DND-41 (cell line): ENCODE measurements at regions not wholly inside any gene's neighbourhood (a gene's known extent, or its start where the extent isn't known, plus 50 kb on each side); places are given as distances from the start of the nearest gene placed in this dataset.

Experiments
- ATAC-seq: fragments of 200-7000 bp; cut with Tn5 transposase; 3 replicates; pipeline ENCODE4 v1.9.1; 2021; ENCODE audit warnings: low read depth; ENCODE audit not compliant: insufficient read depth
- DNase-seq: peaks from one replicate; pipeline ENCODE4 v3.0.0-alpha.2; 2020
- H2AFZ ChIP-seq: 2 replicates; pipeline ENCODE4 v1.6.0; 2012; ENCODE audit warnings: low read depth, low read length
- H3K27ac ChIP-seq: 2 replicates; pipeline ENCODE4 v1.5.1; 2012; ENCODE audit warnings: low read length, inconsistent platforms
- H3K27me3 ChIP-seq: fragments of 200-600 bp; sonication (generic); 2 replicates; pipeline ENCODE4 v1.6.0; 2012; ENCODE audit warnings: low read length, mild to moderate bottlenecking, inconsistent platforms; ENCODE audit not compliant: insufficient read depth, poor library complexity
- H3K36me3 ChIP-seq: 2 replicates; pipeline ENCODE4 v1.5.1; 2012; ENCODE audit warnings: low read length, inconsistent platforms; ENCODE audit not compliant: insufficient read depth
- H3K4me1 ChIP-seq: 2 replicates; pipeline ENCODE4 v1.5.1; 2012; ENCODE audit warnings: mild to moderate bottlenecking, low read length; ENCODE audit not compliant: insufficient read depth
- H3K4me2 ChIP-seq: 2 replicates; pipeline ENCODE4 v1.6.0; 2012; ENCODE audit warnings: mild to moderate bottlenecking, moderate library complexity, low read length, inconsistent platforms; ENCODE audit not compliant: insufficient read depth
- H3K4me3 ChIP-seq, 2 experiments: fragments of 200-600 bp in 1 of 2; shearing (Covaris generic) in 1 of 2; 2 replicates each; pipeline ENCODE4 v1.5.1; 2012 to 2016; ENCODE audit warnings: inconsistent platforms in 2 of 2, low read length in 2 of 2, mild to moderate bottlenecking in 2 of 2, low read depth in 1 of 2, moderate library complexity in 1 of 2
- H3K79me2 ChIP-seq: 2 replicates; pipeline ENCODE4 v1.6.0; 2012; ENCODE audit warnings: low read length, inconsistent platforms; ENCODE audit not compliant: insufficient read depth
- H3K9ac ChIP-seq: 2 replicates; pipeline ENCODE4 v1.6.0; 2012; ENCODE audit warnings: low read depth, mild to moderate bottlenecking, inconsistent platforms, low read length, moderate library complexity
- H3K9me3 ChIP-seq: 2 replicates; pipeline ENCODE4 v1.5.1; 2012; ENCODE audit warnings: low read length, moderate library complexity, mild to moderate bottlenecking, inconsistent platforms; ENCODE audit not compliant: insufficient read depth, severe bottlenecking
- H4K20me1 ChIP-seq: 2 replicates; pipeline ENCODE4 v1.6.0; 2012; ENCODE audit warnings: low read length; ENCODE audit not compliant: insufficient read depth
- EZH2 ChIP-seq: IDR thresholded peaks from 3 replicates; pipeline ENCODE4 v1.6.1; 2012; ENCODE audit warnings: borderline replicate concordance, low read depth, mild to moderate bottlenecking, moderate library complexity, low read length, inconsistent platforms; ENCODE audit not compliant: severe bottlenecking
- TF ChIP-seq, protein P1 (sequence below): IDR thresholded peaks from 2 replicates; pipeline ENCODE4 v1.5.1; 2012; ENCODE audit warnings: borderline replicate concordance, low read length, moderate library complexity, mild to moderate bottlenecking; ENCODE audit not compliant: poor library complexity, severe bottlenecking; ENCODE audit errors: extremely low read depth

DNA sequence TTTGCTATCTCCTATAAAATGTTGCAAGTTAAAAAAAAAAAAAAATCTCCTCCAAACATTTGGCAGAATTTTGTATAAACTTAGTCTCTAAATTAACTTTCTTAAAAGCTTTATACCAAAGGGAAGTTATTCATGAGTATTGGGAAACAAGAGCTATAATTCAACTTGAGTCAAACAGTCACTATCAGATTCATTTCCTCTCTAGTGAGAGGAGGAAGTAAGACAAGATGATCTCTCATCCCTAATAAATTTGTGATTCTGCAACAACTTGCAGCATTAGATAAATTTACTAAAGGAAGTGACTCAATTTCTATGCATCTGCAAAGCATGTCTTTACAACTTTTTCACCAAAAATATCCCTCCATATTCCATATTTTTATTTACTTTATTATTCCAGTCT is 135.4 kb upstream of the GNPDA2 start:
- no peak overlapping the region for H2AFZ ChIP-seq
- ATAC-seq (no peak), DNase-seq (no peak)
- no peaks in the 10 kb centered on the region for H4K20me1 ChIP-seq
- H3K27me3 ChIP-seq = no peaks in the 10 kb centered on the region
- no peak overlapping the region for H3K27ac ChIP-seq
- no peaks in the 10 kb centered on the region for H3K79me2 ChIP-seq
- no peaks in the 10 kb centered on the region for H3K4me1 ChIP-seq
- TF ChIP-seq, protein P1, sequence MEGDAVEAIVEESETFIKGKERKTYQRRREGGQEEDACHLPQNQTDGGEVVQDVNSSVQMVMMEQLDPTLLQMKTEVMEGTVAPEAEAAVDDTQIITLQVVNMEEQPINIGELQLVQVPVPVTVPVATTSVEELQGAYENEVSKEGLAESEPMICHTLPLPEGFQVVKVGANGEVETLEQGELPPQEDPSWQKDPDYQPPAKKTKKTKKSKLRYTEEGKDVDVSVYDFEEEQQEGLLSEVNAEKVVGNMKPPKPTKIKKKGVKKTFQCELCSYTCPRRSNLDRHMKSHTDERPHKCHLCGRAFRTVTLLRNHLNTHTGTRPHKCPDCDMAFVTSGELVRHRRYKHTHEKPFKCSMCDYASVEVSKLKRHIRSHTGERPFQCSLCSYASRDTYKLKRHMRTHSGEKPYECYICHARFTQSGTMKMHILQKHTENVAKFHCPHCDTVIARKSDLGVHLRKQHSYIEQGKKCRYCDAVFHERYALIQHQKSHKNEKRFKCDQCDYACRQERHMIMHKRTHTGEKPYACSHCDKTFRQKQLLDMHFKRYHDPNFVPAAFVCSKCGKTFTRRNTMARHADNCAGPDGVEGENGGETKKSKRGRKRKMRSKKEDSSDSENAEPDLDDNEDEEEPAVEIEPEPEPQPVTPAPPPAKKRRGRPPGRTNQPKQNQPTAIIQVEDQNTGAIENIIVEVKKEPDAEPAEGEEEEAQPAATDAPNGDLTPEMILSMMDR = no peak
- H3K9ac ChIP-seq = no peak overlapping the region
- no peaks in the 10 kb centered on the region for H3K36me3 ChIP-seq
- no peak overlapping the region for H3K4me3 ChIP-seq
- no peak overlapping the region for H3K4me2 ChIP-seq
- no peaks in the 10 kb centered on the region for H3K9me3 ChIP-seq

DNA sequence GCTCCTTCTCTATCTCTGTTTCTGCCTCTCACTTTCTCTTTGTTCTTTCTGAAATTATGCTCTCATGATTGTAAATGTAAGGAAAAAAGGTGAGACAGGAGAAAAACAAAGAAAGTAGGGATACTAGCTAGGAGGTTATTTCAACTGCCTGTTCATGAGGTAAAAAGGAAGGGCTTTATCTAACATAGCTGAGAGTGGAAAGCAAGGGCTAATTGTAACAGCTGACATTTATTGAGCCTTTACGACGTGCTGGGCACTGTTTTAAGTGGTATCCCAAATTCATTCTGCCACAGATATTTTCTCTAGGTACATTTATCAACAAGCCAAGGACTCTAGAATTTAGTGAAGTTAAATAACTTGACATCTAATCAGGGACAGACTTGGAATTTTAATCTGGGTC is 133.1 kb upstream of the GNPDA2 start:
- H3K4me2 ChIP-seq = no peak overlapping the region
- no peaks in the 10 kb centered on the region for H4K20me1 ChIP-seq
- ATAC-seq (no peak), DNase-seq (no peak)
- TF ChIP-seq, protein P1 = no peak
- no peak for TF ChIP-seq EZH2
- no peak overlapping the region for H3K9ac ChIP-seq
- no peaks in the 10 kb centered on the region for H3K36me3 ChIP-seq
- H2AFZ ChIP-seq = no peak overlapping the region
- no peaks in the 10 kb centered on the region for H3K4me1 ChIP-seq
- no peaks in the 10 kb centered on the region for H3K79me2 ChIP-seq
- no peaks in the 10 kb centered on the region for H3K9me3 ChIP-seq
- H3K27ac ChIP-seq = no peak overlapping the region
- no peaks in the 10 kb centered on the region for H3K27me3 ChIP-seq
- no peak overlapping the region for H3K4me3 ChIP-seq

DNA sequence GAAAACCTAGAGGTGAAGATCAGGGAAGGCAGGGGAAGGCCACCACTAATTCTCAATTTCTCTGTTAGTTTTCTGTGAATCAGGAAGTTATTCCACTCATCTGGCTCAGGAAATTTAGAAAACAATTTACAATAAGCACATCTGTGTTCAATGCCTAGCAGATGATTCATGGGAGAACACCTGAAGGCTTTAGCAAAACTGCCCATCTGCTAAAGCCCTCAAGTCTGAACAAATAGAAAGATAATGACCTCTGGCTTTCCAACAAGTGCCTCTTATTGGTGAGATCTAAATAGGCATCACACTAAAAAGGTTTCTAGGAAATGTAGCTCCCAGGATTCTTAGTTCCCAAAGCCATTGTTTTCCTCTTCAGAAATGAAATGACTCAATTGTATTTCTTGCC is 122.1 kb upstream of the GNPDA2 start:
- Histone ChIP-seq H4K20me1 (no peaks in the 10 kb centered on the region), H3K9ac (no peak overlapping the region), H3K36me3 (no peaks in the 10 kb centered on the region), H3K27me3 (no peaks in the 10 kb centered on the region), H3K4me1 (no peaks in the 10 kb centered on the region), H3K27ac (no peak overlapping the region), H3K4me3 (no peak overlapping the region), H3K4me2 (no peak overlapping the region), H2AFZ (no peak overlapping the region), H3K79me2 (no peaks in the 10 kb centered on the region), H3K9me3 (no peaks in the 10 kb centered on the region)
- no peak for DNase-seq
- no peak for TF ChIP-seq EZH2
- TF ChIP-seq, protein P1 = no peak
- ATAC-seq = no peak

DNA sequence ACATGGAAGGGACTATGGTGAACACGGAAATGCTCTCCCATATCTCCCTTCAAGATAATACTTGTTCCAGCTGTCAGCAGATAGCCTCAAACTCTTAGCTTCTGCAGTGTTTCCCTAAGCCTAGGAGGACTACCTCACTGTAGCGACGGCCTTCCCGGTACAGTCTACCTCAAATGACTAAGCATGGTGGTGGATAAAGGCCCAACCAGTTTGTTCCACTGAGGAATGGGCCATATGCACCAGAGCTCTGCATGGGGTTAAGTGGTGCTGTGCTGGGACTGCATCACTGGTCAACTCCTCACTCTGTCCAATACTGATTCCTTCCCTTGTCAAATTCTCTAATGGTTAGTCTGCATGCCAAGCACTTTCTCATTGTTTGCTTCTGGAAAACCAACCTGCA is 119.6 kb upstream of the GNPDA2 start:
- ATAC-seq = no peak
- Histone ChIP-seq H3K4me3 (no peak overlapping the region), H3K4me2 (no peak overlapping the region), H3K36me3 (no peaks in the 10 kb centered on the region), H3K27me3 (no peaks in the 10 kb centered on the region), H3K9ac (no peak overlapping the region), H3K27ac (no peak overlapping the region), H3K79me2 (no peaks in the 10 kb centered on the region), H3K9me3 (no peaks in the 10 kb centered on the region), H4K20me1 (no peaks in the 10 kb centered on the region), H3K4me1 (no peaks in the 10 kb centered on the region), H2AFZ (no peak overlapping the region)
- TF ChIP-seq, protein P1 = no peak
- TF ChIP-seq EZH2 = no peak
- no peak for DNase-seq
